H1 (cell line): ENCODE measurements at regions not wholly inside any gene's neighbourhood (a gene's known extent, or its start where the extent isn't known, plus 50 kb on each side); places are given as distances from the start of the nearest gene placed in this dataset.

Source experiments
- CHD2 ChIP-seq: IDR thresholded peaks from 2 replicates; pipeline ENCODE4 v1.6.1; 2012; ENCODE audit warnings: low read length, improper control_type of control experiment
- GABPA ChIP-seq: IDR thresholded peaks from 2 replicates; pipeline ENCODE4 v1.6.1; 2011; ENCODE audit warnings: mild to moderate bottlenecking, low read length, moderate library complexity, borderline replicate concordance; ENCODE audit not compliant: insufficient read depth
- JUND ChIP-seq: IDR thresholded peaks from 2 replicates; pipeline ENCODE4 v1.6.1; 2011; ENCODE audit warnings: mild to moderate bottlenecking, improper control_type of control experiment, low read length
- KDM1A ChIP-seq: fragments of 200-600, 300-600 bp; sonication (generic); IDR thresholded peaks from 2 replicates; pipeline ENCODE4 v1.7.1; 2016; ENCODE audit warnings: mild to moderate bottlenecking, low read length, borderline replicate concordance
- POLR2A ChIP-seq, 2 experiments: IDR thresholded peaks; 1 replicate in 1 of 2; 2 replicates in 1 of 2; pipeline ENCODE4 v1.6.1; 2011; ENCODE audit warnings: low read depth in 2 of 2, low read length in 2 of 2, mild to moderate bottlenecking in 2 of 2; ENCODE audit errors: control extremely low read depth in 1 of 2
- POLR2AphosphoS5 ChIP-seq: IDR thresholded peaks from 2 replicates; pipeline ENCODE4 v1.6.1; 2011; ENCODE audit warnings: low read depth, low read length
- TBP ChIP-seq: IDR thresholded peaks from 2 replicates; pipeline ENCODE4 v1.6.1; 2011; ENCODE audit warnings: low read depth, low read length, improper control_type of control experiment
- TF ChIP-seq, protein P1 (sequence below): IDR thresholded peaks from 2 replicates; pipeline ENCODE4 v1.6.1; 2011; ENCODE audit warnings: low read depth, mild to moderate bottlenecking, low read length; ENCODE audit not compliant: insufficient read depth
- TF ChIP-seq, protein P2 (sequence below): IDR thresholded peaks from 2 replicates; pipeline ENCODE4 v1.6.1; 2012; ENCODE audit warnings: inconsistent platforms
- TF ChIP-seq, protein P3 (sequence below), 3 experiments: IDR thresholded peaks; 1 replicate in 2 of 3; 2 replicates in 1 of 3; pipeline versions ENCODE4 v1.5.1 to v1.6.1; 2011; ENCODE audit warnings: low read length in 3 of 3, mild to moderate bottlenecking in 3 of 3, inconsistent platforms in 2 of 3, low read depth in 1 of 3, moderate library complexity in 1 of 3; ENCODE audit not compliant: insufficient read depth in 1 of 3; ENCODE audit errors: control extremely low read depth in 1 of 3

GRCh38 chr2:136058262-136058661, 59.7 kb downstream of the CXCR4 start:
- TF ChIP-seq, protein P1, sequence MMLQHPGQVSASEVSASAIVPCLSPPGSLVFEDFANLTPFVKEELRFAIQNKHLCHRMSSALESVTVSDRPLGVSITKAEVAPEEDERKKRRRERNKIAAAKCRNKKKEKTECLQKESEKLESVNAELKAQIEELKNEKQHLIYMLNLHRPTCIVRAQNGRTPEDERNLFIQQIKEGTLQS = no peak
- TF ChIP-seq POLR2A (IDR thresholded peaks at IDR 0.05; ENCODE audit: control extremely low read depth in 1 of 2, low read depth in 2 of 2, low read length in 2 of 2) = no peak
- TF ChIP-seq, protein P2, sequence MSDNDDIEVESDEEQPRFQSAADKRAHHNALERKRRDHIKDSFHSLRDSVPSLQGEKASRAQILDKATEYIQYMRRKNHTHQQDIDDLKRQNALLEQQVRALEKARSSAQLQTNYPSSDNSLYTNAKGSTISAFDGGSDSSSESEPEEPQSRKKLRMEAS = no peak
- no peak for TF ChIP-seq KDM1A
- TF ChIP-seq JUND = no peak
- no peak for TF ChIP-seq CHD2
- no peak for TF ChIP-seq TBP
- TF ChIP-seq, protein P3, sequence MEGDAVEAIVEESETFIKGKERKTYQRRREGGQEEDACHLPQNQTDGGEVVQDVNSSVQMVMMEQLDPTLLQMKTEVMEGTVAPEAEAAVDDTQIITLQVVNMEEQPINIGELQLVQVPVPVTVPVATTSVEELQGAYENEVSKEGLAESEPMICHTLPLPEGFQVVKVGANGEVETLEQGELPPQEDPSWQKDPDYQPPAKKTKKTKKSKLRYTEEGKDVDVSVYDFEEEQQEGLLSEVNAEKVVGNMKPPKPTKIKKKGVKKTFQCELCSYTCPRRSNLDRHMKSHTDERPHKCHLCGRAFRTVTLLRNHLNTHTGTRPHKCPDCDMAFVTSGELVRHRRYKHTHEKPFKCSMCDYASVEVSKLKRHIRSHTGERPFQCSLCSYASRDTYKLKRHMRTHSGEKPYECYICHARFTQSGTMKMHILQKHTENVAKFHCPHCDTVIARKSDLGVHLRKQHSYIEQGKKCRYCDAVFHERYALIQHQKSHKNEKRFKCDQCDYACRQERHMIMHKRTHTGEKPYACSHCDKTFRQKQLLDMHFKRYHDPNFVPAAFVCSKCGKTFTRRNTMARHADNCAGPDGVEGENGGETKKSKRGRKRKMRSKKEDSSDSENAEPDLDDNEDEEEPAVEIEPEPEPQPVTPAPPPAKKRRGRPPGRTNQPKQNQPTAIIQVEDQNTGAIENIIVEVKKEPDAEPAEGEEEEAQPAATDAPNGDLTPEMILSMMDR (IDR thresholded peaks at IDR 0.05; ENCODE audit: control extremely low read depth in 1 of 3, insufficient read depth in 1 of 3, low read depth in 1 of 3, low read length in 3 of 3) = no peak
- no peak for TF ChIP-seq GABPA
- no peak for TF ChIP-seq POLR2AphosphoS5
